Neural progenitor cell (in vitro differentiated cells): ENCODE measurements at regions not wholly inside any gene's neighbourhood (a gene's known extent, or its start where the extent isn't known, plus 50 kb on each side); places are given as distances from the start of the nearest gene placed in this dataset.

Experiments used
- EZH2 ChIP-seq: fragments of 200-600 bp; sonication (generic); IDR thresholded peaks from 2 replicates; pipeline ENCODE4 v1.6.1; 2017; ENCODE audit warnings: antibody characterized with exemption, mild to moderate bottlenecking, moderate library complexity
- TF ChIP-seq, protein P1 (sequence below): fragments of 200-600 bp; sonication (generic); IDR thresholded peaks from 2 replicates; pipeline ENCODE4 v1.5.1; 2017; ENCODE audit warnings: antibody characterized with exemption, mild to moderate bottlenecking

- TF ChIP-seq EZH2 = no peak
- TF ChIP-seq, protein P1, sequence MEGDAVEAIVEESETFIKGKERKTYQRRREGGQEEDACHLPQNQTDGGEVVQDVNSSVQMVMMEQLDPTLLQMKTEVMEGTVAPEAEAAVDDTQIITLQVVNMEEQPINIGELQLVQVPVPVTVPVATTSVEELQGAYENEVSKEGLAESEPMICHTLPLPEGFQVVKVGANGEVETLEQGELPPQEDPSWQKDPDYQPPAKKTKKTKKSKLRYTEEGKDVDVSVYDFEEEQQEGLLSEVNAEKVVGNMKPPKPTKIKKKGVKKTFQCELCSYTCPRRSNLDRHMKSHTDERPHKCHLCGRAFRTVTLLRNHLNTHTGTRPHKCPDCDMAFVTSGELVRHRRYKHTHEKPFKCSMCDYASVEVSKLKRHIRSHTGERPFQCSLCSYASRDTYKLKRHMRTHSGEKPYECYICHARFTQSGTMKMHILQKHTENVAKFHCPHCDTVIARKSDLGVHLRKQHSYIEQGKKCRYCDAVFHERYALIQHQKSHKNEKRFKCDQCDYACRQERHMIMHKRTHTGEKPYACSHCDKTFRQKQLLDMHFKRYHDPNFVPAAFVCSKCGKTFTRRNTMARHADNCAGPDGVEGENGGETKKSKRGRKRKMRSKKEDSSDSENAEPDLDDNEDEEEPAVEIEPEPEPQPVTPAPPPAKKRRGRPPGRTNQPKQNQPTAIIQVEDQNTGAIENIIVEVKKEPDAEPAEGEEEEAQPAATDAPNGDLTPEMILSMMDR = no peak
These were observed 909.9 kb upstream of the CHAC2 start for GRCh38 chr2:52857722-52858121.
